Neural cell (in vitro differentiated cells): ENCODE measurements at regions not wholly inside any gene's neighbourhood (a gene's known extent, or its start where the extent isn't known, plus 50 kb on each side); places are given as distances from the start of the nearest gene placed in this dataset.

Experiments used
- H2AFZ ChIP-seq: fragments of 200-600, 300-800 bp; sonication (generic), shearing (Covaris generic); 2 replicates; pipeline ENCODE4 v1.6.0; 2014; ENCODE audit warnings: low read depth, mild to moderate bottlenecking, antibody characterized with exemption, low read length, moderate library complexity
- H3F3A ChIP-seq: fragments of 200-600 bp; shearing (Covaris generic); 2 replicates; pipeline ENCODE4 v1.6.1; 2016; ENCODE audit warnings: mild to moderate bottlenecking, moderate library complexity, mixed read lengths, antibody characterized with exemption, low read length; ENCODE audit not compliant: insufficient read depth, poor library complexity, severe bottlenecking
- H3K27ac ChIP-seq: fragments of 200-600, 300-800 bp; sonication (generic), shearing (Covaris generic); 2 replicates; pipeline ENCODE4 v1.5.1; 2014; ENCODE audit warnings: mild to moderate bottlenecking, low read length, moderate library complexity
- H3K27me3 ChIP-seq: fragments of 300-800, 200-600 bp; sonication (generic), shearing (Covaris generic); 2 replicates; pipeline ENCODE4 v1.6.0; 2014; ENCODE audit warnings: mild to moderate bottlenecking, low read depth, low read length, moderate library complexity; ENCODE audit not compliant: insufficient read depth
- H3K36me3 ChIP-seq: fragments of 300-800, 200-600 bp; sonication (generic), shearing (Covaris generic); 2 replicates; pipeline ENCODE4 v1.5.1; 2014; ENCODE audit warnings: mild to moderate bottlenecking, antibody characterized with exemption, low read length, moderate library complexity; ENCODE audit not compliant: insufficient read depth
- H3K4me2 ChIP-seq: fragments of 300-800, 200-600 bp; sonication (generic), shearing (Covaris generic); 2 replicates; pipeline ENCODE4 v1.6.0; 2014; ENCODE audit warnings: mild to moderate bottlenecking, low read length
- H3K4me3 ChIP-seq: fragments of 300-800, 200-600 bp; sonication (generic), shearing (Covaris generic); 2 replicates; pipeline ENCODE4 v1.5.1; 2014; ENCODE audit warnings: mild to moderate bottlenecking, low read length, moderate library complexity
- H3K79me2 ChIP-seq: fragments of 200-600 bp; shearing (Covaris generic); replicated peaks from 2 replicates; pipeline ENCODE4 v1.6.0; 2014; ENCODE audit warnings: mild to moderate bottlenecking, low read length, moderate library complexity; ENCODE audit not compliant: insufficient read depth
- H3K9ac ChIP-seq: fragments of 300-800, 200-600 bp; sonication (generic), shearing (Covaris generic); 2 replicates; pipeline ENCODE4 v1.6.1; 2016; ENCODE audit warnings: mild to moderate bottlenecking, low read length, mixed read lengths
- H3K9me2 ChIP-seq: fragments of 200-600 bp; shearing (Covaris generic); 2 replicates; pipeline ENCODE4 v1.6.1; 2016; ENCODE audit warnings: mild to moderate bottlenecking, low read length, mixed read lengths; ENCODE audit not compliant: insufficient read depth
- H3K9me3 ChIP-seq: fragments of 200-600, 300-800 bp; sonication (generic), shearing (Covaris generic); 2 replicates; pipeline ENCODE4 v1.6.1; 2016; ENCODE audit warnings: mild to moderate bottlenecking, mixed run types, low read length, moderate library complexity, mixed read lengths
- H4K20me1 ChIP-seq: fragments of 200-600 bp; shearing (Covaris generic); 2 replicates; pipeline ENCODE4 v1.6.1; 2016; ENCODE audit warnings: mild to moderate bottlenecking, mixed run types; ENCODE audit not compliant: insufficient read depth
- EP300 ChIP-seq: fragments of 450-650 bp; conservative IDR thresholded peaks from 2 replicates; pipeline ENCODE4 v1.6.1; 2014; ENCODE audit warnings: antibody characterized with exemption, mild to moderate bottlenecking, moderate library complexity; ENCODE audit not compliant: poor library complexity, severe bottlenecking
- EZH2 ChIP-seq: fragments of 200-600, 300-800 bp; shearing (Covaris generic), sonication (generic); IDR thresholded peaks from 2 replicates; pipeline ENCODE4 v1.6.1; 2014; ENCODE audit warnings: antibody characterized with exemption, low read length, borderline replicate concordance, mild to moderate bottlenecking; ENCODE audit not compliant: insufficient read depth, poor library complexity, severe bottlenecking
- MXI1 ChIP-seq: fragments of 450-650 bp; conservative IDR thresholded peaks from 2 replicates; pipeline ENCODE4 v1.6.1; 2014; ENCODE audit warnings: antibody characterized with exemption, mild to moderate bottlenecking; ENCODE audit not compliant: poor library complexity, severe bottlenecking
- POLR2AphosphoS5 ChIP-seq: IDR thresholded peaks from 2 replicates; pipeline ENCODE4 v1.6.1; 2012
- RAD21 ChIP-seq: fragments of 450-650 bp; conservative IDR thresholded peaks from 2 replicates; pipeline ENCODE4 v1.6.1; 2014; ENCODE audit warnings: antibody characterized with exemption, mild to moderate bottlenecking, moderate library complexity
- SMC3 ChIP-seq: fragments of 450-650 bp; conservative IDR thresholded peaks from 2 replicates; pipeline ENCODE4 v1.6.1; 2014; ENCODE audit warnings: antibody characterized with exemption, mild to moderate bottlenecking, moderate library complexity; ENCODE audit not compliant: poor library complexity
- TAF1 ChIP-seq: IDR thresholded peaks from 2 replicates; pipeline ENCODE4 v1.6.1; 2012; ENCODE audit warnings: low read depth
- TF ChIP-seq, protein P1 (sequence below): IDR thresholded peaks from 2 replicates; pipeline ENCODE4 v1.6.1; 2012; ENCODE audit warnings: borderline replicate concordance
- TF ChIP-seq, protein P2 (sequence below): fragments of 450-650 bp; IDR thresholded peaks from 2 replicates; pipeline ENCODE4 v1.5.1; 2014; ENCODE audit warnings: antibody characterized with exemption, mild to moderate bottlenecking, moderate library complexity; ENCODE audit not compliant: poor library complexity, severe bottlenecking

DNA sequence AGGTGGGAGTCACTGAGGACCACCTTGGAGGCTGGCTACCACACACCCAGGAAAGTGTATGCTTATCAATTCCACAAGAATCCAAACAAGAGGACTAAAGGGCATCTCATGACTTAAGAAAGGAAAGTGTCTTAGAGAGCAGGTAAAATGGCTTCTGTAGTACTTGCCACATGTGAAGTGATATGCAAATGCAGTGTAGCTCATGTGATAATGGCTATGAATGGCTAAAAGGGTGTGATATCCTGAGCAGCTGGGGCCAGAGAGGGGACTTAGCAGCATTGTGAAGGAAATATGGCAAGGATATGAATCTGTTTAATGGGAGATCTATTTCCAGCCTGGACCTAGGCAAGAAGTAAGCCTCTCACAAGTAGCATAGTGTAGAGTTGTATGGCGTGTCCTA is 90.5 kb downstream of the BUB3 start:
- Histone ChIP-seq H3K27me3 (peaks cover 5% of the 10 kb centered on the region), H3F3A (no peaks in the 10 kb centered on the region), H3K4me2 (no peak overlapping the region), H3K9ac (no peak overlapping the region), H3K27ac (no peak overlapping the region), H3K9me3 (no peaks in the 10 kb centered on the region), H3K36me3 (no peaks in the 10 kb centered on the region), H4K20me1 (no peaks in the 10 kb centered on the region), H2AFZ (no peak overlapping the region), H3K4me3 (no peak overlapping the region), H3K79me2 (no peaks in the 10 kb centered on the region), H3K9me2 (no peaks in the 10 kb centered on the region)
- TF ChIP-seq, protein P1, sequence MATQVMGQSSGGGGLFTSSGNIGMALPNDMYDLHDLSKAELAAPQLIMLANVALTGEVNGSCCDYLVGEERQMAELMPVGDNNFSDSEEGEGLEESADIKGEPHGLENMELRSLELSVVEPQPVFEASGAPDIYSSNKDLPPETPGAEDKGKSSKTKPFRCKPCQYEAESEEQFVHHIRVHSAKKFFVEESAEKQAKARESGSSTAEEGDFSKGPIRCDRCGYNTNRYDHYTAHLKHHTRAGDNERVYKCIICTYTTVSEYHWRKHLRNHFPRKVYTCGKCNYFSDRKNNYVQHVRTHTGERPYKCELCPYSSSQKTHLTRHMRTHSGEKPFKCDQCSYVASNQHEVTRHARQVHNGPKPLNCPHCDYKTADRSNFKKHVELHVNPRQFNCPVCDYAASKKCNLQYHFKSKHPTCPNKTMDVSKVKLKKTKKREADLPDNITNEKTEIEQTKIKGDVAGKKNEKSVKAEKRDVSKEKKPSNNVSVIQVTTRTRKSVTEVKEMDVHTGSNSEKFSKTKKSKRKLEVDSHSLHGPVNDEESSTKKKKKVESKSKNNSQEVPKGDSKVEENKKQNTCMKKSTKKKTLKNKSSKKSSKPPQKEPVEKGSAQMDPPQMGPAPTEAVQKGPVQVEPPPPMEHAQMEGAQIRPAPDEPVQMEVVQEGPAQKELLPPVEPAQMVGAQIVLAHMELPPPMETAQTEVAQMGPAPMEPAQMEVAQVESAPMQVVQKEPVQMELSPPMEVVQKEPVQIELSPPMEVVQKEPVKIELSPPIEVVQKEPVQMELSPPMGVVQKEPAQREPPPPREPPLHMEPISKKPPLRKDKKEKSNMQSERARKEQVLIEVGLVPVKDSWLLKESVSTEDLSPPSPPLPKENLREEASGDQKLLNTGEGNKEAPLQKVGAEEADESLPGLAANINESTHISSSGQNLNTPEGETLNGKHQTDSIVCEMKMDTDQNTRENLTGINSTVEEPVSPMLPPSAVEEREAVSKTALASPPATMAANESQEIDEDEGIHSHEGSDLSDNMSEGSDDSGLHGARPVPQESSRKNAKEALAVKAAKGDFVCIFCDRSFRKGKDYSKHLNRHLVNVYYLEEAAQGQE, result no peak
- TF ChIP-seq EZH2 (no peak), SMC3 (no peak), RAD21 (no peak), EP300 (no peak), POLR2AphosphoS5 (no peak), MXI1 (no peak), TAF1 (no peak)
- TF ChIP-seq, protein P2, sequence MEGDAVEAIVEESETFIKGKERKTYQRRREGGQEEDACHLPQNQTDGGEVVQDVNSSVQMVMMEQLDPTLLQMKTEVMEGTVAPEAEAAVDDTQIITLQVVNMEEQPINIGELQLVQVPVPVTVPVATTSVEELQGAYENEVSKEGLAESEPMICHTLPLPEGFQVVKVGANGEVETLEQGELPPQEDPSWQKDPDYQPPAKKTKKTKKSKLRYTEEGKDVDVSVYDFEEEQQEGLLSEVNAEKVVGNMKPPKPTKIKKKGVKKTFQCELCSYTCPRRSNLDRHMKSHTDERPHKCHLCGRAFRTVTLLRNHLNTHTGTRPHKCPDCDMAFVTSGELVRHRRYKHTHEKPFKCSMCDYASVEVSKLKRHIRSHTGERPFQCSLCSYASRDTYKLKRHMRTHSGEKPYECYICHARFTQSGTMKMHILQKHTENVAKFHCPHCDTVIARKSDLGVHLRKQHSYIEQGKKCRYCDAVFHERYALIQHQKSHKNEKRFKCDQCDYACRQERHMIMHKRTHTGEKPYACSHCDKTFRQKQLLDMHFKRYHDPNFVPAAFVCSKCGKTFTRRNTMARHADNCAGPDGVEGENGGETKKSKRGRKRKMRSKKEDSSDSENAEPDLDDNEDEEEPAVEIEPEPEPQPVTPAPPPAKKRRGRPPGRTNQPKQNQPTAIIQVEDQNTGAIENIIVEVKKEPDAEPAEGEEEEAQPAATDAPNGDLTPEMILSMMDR, result no peak

DNA sequence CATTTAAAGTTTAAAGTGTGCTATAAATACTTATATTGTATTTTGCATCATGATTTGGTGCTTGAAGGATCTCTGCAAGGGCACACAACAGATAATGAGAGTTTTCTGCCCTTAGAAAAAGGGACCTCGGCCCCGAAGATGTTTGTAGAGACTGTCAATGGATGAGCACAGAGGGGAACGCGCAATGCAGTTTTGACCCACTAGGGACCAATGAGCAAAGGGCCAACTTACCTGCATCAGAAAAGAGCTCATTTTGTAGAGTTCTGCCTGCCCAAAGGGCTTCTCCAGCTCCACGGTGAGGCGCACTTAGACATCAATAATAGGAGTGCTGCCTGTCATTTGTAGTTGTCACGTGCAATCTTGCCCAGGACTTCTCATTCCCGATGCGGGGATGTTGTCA is 91.1 kb downstream of the BUB3 start:
- Histone ChIP-seq H3K36me3 (no peaks in the 10 kb centered on the region), H3K79me2 (no peaks in the 10 kb centered on the region), H3F3A (no peaks in the 10 kb centered on the region), H3K27me3 (peaks cover 10% of the 10 kb centered on the region), H3K9ac (no peak overlapping the region), H3K9me3 (no peaks in the 10 kb centered on the region), H4K20me1 (no peaks in the 10 kb centered on the region), H3K4me2 (no peak overlapping the region), H3K4me3 (no peak overlapping the region), H3K27ac (no peak overlapping the region), H2AFZ (no peak overlapping the region), H3K9me2 (no peaks in the 10 kb centered on the region)
- TF ChIP-seq, protein P1, result no peak
- TF ChIP-seq EP300 (no peak), TAF1 (no peak), RAD21 (no peak), EZH2 (no peak), MXI1 (no peak), POLR2AphosphoS5 (no peak), SMC3 (no peak)
- TF ChIP-seq, protein P2, result no peak
